HCT116 (cell line): ENCODE measurements at regions not wholly inside any gene's neighbourhood (a gene's known extent, or its start where the extent isn't known, plus 50 kb on each side); places are given as distances from the start of the nearest gene placed in this dataset.

ENCODE experiments used
- ATAC-seq: fragments of 200-7000 bp; cut with Tn5 transposase; 2 replicates; pipeline ENCODE4 v1.9.1; 2020; ENCODE audit warnings: mild to moderate bottlenecking, moderate library complexity
- BruUV-seq: library from RNA; stranded (reverse); fragments of 400-500 nt; replicated peaks from 2 replicates; lab custom pipeline; 2021; lab: Mats Ljungman, UMichigan
- CTCF ChIA-PET: fragments of 300-600 bp; sonication (Branson Sonifier 250); formaldehyde crosslinking; loops from one replicate; lab custom pipeline; 2021; ENCODE audit warnings: antibody characterized with exemption; lab: Charles Lee
- POLR2A ChIA-PET: fragments of 300-600, 350-600 bp; sonication (Branson Sonifier 250); formaldehyde crosslinking; loops from one replicate; lab custom pipeline; 2021; ENCODE audit warnings: antibody characterized with exemption; lab: Charles Lee
- RAD21 ChIA-PET, 2 experiments: fragments of 300-600 bp; sonication (Branson Sonifier 250); formaldehyde crosslinking; loops; one replicate each; lab custom pipeline; 2023; ENCODE audit warnings: low total read pairs in 2 of 2; ENCODE audit not compliant: uncharacterized antibody in 2 of 2, unreplicated experiment in 2 of 2, low non-redundant PET in 1 of 2; lab: Charles Lee
- DNase-seq: peaks from one replicate; pipeline ENCODE4 v3.0.0-alpha.2; 2010; ENCODE audit warnings: low read depth, low spot score
- H2AFZ ChIP-seq: fragments of 200-600 bp; shearing (Covaris generic), sonication (generic); 2 replicates; pipeline ENCODE4 v1.6.1; 2017; ENCODE audit warnings: low read depth, mixed run types, mixed read lengths, antibody characterized with exemption, low read length; ENCODE audit not compliant: poor library complexity, severe bottlenecking
- H3K27ac ChIP-seq: 2 replicates; pipeline ENCODE4 v1.5.1; 2012; ENCODE audit warnings: low read depth, low read length
- H3K27me3 ChIP-seq: fragments of 200-600 bp; sonication (generic); 2 replicates; pipeline ENCODE4 v1.6.1; 2016; ENCODE audit warnings: mixed run types, low read length, mixed read lengths; ENCODE audit not compliant: insufficient read depth
- H3K36me3 ChIP-seq, 2 experiments: fragments of 200-500 bp in 1 of 2; fragments of 200-600 bp in 1 of 2; sonication (Bioruptor generic) in 1 of 2; sonication (generic) in 1 of 2; 2 replicates each; pipeline versions ENCODE4 v1.5.1 to v1.6.1; 2014 to 2016; ENCODE audit warnings: low read length in 2 of 2, inconsistent platforms in 1 of 2, mixed read lengths in 1 of 2, mixed run types in 1 of 2; ENCODE audit not compliant: insufficient read depth in 2 of 2, control insufficient read depth in 1 of 2
- H3K4me1 ChIP-seq, 2 experiments: fragments of 200-600 bp in 1 of 2; sonication (generic) in 1 of 2; 2 replicates each; pipeline versions ENCODE4 v1.5.1 to v1.6.1; 2012 to 2017; ENCODE audit warnings: low read length in 2 of 2, inconsistent platforms in 1 of 2, mild to moderate bottlenecking in 1 of 2, mixed read lengths in 1 of 2, mixed run types in 1 of 2, moderate library complexity in 1 of 2; ENCODE audit not compliant: insufficient read depth in 2 of 2, control insufficient read depth in 1 of 2
- H3K4me2 ChIP-seq: fragments of 200-600 bp; sonication (generic); 2 replicates; pipeline ENCODE4 v1.6.1; 2017; ENCODE audit warnings: mixed run types, low read length, mixed read lengths
- H3K4me3 ChIP-seq, 2 experiments: fragments of 200-600 bp in 1 of 2; sonication (generic) in 1 of 2; replicated peaks in 1 of 2; 2 replicates each; pipeline ENCODE4 v1.5.1; 2011 to 2016; ENCODE audit warnings: low read length in 2 of 2, control low read depth in 1 of 2, low read depth in 1 of 2, mild to moderate bottlenecking in 1 of 2, mixed read lengths in 1 of 2, mixed run types in 1 of 2
- H3K79me2 ChIP-seq: fragments of 200-600 bp; sonication (generic); 2 replicates; pipeline ENCODE4 v1.6.1; 2017; ENCODE audit warnings: mild to moderate bottlenecking, mixed run types, low read length, moderate library complexity, mixed read lengths; ENCODE audit not compliant: insufficient read depth
- H3K9ac ChIP-seq: fragments of 200-600 bp; sonication (generic); 2 replicates; pipeline ENCODE4 v1.6.1; 2016; ENCODE audit warnings: low read length, mixed read lengths
- H3K9me2 ChIP-seq: fragments of 200-600 bp; sonication (generic), shearing (Covaris generic); 2 replicates; pipeline ENCODE4 v1.6.1; 2017; ENCODE audit warnings: mixed run types, mild to moderate bottlenecking, moderate library complexity; ENCODE audit not compliant: insufficient read depth
- H3K9me3 ChIP-seq, 2 experiments: fragments of 200-500 bp in 1 of 2; fragments of 200-600 bp in 1 of 2; sonication (Bioruptor generic) in 1 of 2; sonication (generic) in 1 of 2; 2 replicates each; pipeline ENCODE4 v1.6.1; 2014 to 2017; ENCODE audit warnings: low read length in 2 of 2, mixed read lengths in 2 of 2, inconsistent platforms in 1 of 2, low read depth in 1 of 2, mild to moderate bottlenecking in 1 of 2, mixed run types in 1 of 2, moderate library complexity in 1 of 2; ENCODE audit not compliant: control insufficient read depth in 1 of 2, insufficient read depth in 1 of 2
- H4K20me1 ChIP-seq: fragments of 200-600 bp; sonication (generic), shearing (Covaris generic); 2 replicates; pipeline ENCODE4 v1.6.1; 2017; ENCODE audit warnings: mixed run types, mild to moderate bottlenecking, moderate library complexity; ENCODE audit not compliant: insufficient read depth
- CEBPB ChIP-seq: IDR thresholded peaks from 2 replicates; pipeline ENCODE4 v1.6.1; 2012; ENCODE audit warnings: low read depth
- CTCF ChIP-seq, 3 experiments: fragments of 200-600 bp in 1 of 3; sonication (generic) in 1 of 3; IDR thresholded peaks in 2 of 3; conservative IDR thresholded peaks in 1 of 3; 2 replicates each; pipeline ENCODE4 v1.5.1; 2012 to 2017; ENCODE audit warnings: low read depth in 2 of 3, low read length in 2 of 3, antibody characterized with exemption in 1 of 3, borderline replicate concordance in 1 of 3, control low read depth in 1 of 3, mild to moderate bottlenecking in 1 of 3, mixed read lengths in 1 of 3, mixed run types in 1 of 3, moderate library complexity in 1 of 3; ENCODE audit not compliant: insufficient read depth in 1 of 3
- ELF1 ChIP-seq: IDR thresholded peaks from 2 replicates; pipeline ENCODE4 v1.6.1; 2012; ENCODE audit warnings: low read depth, borderline replicate concordance
- FOSL1 ChIP-seq: IDR thresholded peaks from 2 replicates; pipeline ENCODE4 v1.6.1; 2012; ENCODE audit warnings: low read depth
- JUND ChIP-seq: IDR thresholded peaks from 2 replicates; pipeline ENCODE4 v1.6.1; 2012
- POLR2A ChIP-seq: IDR thresholded peaks from 2 replicates; pipeline ENCODE4 v1.7.0; 2011; ENCODE audit warnings: borderline replicate concordance; ENCODE audit not compliant: insufficient read depth, insufficient read length; ENCODE audit errors: extremely low read depth
- POLR2AphosphoS5 ChIP-seq: IDR thresholded peaks from 2 replicates; pipeline ENCODE4 v1.6.1; 2011; ENCODE audit warnings: mild to moderate bottlenecking, low read depth, low read length, moderate library complexity
- SIN3A ChIP-seq: IDR thresholded peaks from 2 replicates; pipeline ENCODE4 v1.6.1; 2012; ENCODE audit warnings: low read depth
- SP1 ChIP-seq: IDR thresholded peaks from 2 replicates; pipeline ENCODE4 v1.6.1; 2012; ENCODE audit warnings: low read depth
- SRF ChIP-seq: IDR thresholded peaks from 2 replicates; pipeline ENCODE4 v1.6.1; 2012; ENCODE audit warnings: low read depth
- ZBTB33 ChIP-seq: IDR thresholded peaks from 2 replicates; pipeline ENCODE4 v1.6.1; 2011; ENCODE audit warnings: mild to moderate bottlenecking, low read length, moderate library complexity; ENCODE audit not compliant: insufficient replicate concordance; ENCODE audit errors: extremely low read depth
- ZNF274 ChIP-seq: fragments of 200-500 bp; sonication (Bioruptor generic); IDR thresholded peaks from 2 replicates; pipeline ENCODE4 v1.6.1; 2014; ENCODE audit warnings: mild to moderate bottlenecking, low read depth, low read length, inconsistent platforms
- intact Hi-C: fragments of 100-400 bp; cut with micrococcal nuclease; formaldehyde crosslinking; loops from 2 replicates; pipeline ENCODE4 v1.10.0; 2022
- TF ChIP-seq, protein P1 (sequence below): IDR thresholded peaks from 2 replicates; pipeline ENCODE4 v1.6.1; 2012

- H3K27me3 ChIP-seq, result no peaks in the 10 kb centered on the region
- H2AFZ ChIP-seq, result no peak overlapping the region
- ATAC-seq (no peak), DNase-seq (no peak)
- no peak overlapping the region for H3K4me2 ChIP-seq
- ChIA-PET CTCF (no interaction called here), POLR2A (no interaction called here), RAD21 (no interaction called here)
- TF ChIP-seq, protein P1, sequence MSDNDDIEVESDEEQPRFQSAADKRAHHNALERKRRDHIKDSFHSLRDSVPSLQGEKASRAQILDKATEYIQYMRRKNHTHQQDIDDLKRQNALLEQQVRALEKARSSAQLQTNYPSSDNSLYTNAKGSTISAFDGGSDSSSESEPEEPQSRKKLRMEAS, result no peak
- TF ChIP-seq CTCF (IDR thresholded peaks at IDR 0.05 in 2 of 3, conservative IDR thresholded peaks at IDR 0.05 in 1 of 3; ENCODE audit: borderline replicate concordance in 1 of 3, insufficient read depth in 1 of 3, low read depth in 2 of 3, low read length in 2 of 3) (no peak), JUND (no peak), CEBPB (no peak), SIN3A (no peak), FOSL1 (no peak), POLR2A (no peak)
- H3K4me3 ChIP-seq, result no peak overlapping the region
- no peaks in the 10 kb centered on the region for H3K4me1 ChIP-seq
- H3K9ac ChIP-seq, result no peak overlapping the region
- no peak overlapping the region for H3K27ac ChIP-seq
- peaks cover 15 to 17% of the 10 kb centered on the region in 2 experiments; a peak in 2 of 4 replicates for H3K9me3 ChIP-seq
- H3K36me3 ChIP-seq, result no peaks in the 10 kb centered on the region
- intact Hi-C loops, result no loop called here
- no peaks in the 10 kb centered on the region for H3K9me2 ChIP-seq
- H4K20me1 ChIP-seq, result no peaks in the 10 kb centered on the region
- no peaks in the 10 kb centered on the region for H3K79me2 ChIP-seq
- no TSS peak for BruUV-seq
Measured at GRCh38 chr1:238764779-238765178, 621.6 kb upstream of the CHRM3 start.

GRCh38 chr1:238753252-238753651, 633.1 kb upstream of the CHRM3 start:
- Histone ChIP-seq H2AFZ (no peak overlapping the region), H4K20me1 (no peaks in the 10 kb centered on the region), H3K79me2 (no peaks in the 10 kb centered on the region), H3K4me1 (no peaks in the 10 kb centered on the region), H3K36me3 (no peaks in the 10 kb centered on the region), H3K27me3 (no peaks in the 10 kb centered on the region), H3K9ac (no peak overlapping the region), H3K4me3 (no peak overlapping the region), H3K4me2 (no peak overlapping the region), H3K9me3 (peaks cover 5% of the 10 kb centered on the region in 2 experiments; a peak in 2 of 4 replicates), H3K27ac (no peak overlapping the region), H3K9me2 (no peaks in the 10 kb centered on the region)
- intact Hi-C loops, result no loop called here
- DNase-seq (no peak), ATAC-seq (no peak)
- ChIA-PET POLR2A (no interaction called here), CTCF (no interaction called here), RAD21 (no interaction called here)
- no TSS peak for BruUV-seq
- TF ChIP-seq SRF (no peak), ZNF274 (no peak), POLR2AphosphoS5 (no peak), SP1 (no peak), FOSL1 (no peak), JUND (no peak), ZBTB33 (no peak), SIN3A (no peak), ELF1 (no peak)
- TF ChIP-seq, protein P1, result no peak
